ENCODE measurements at regions not wholly inside any gene's neighbourhood (a gene's known extent, or its start where the extent isn't known, plus 50 kb on each side); places are given as distances from the start of the nearest gene placed in this dataset.

DNA sequence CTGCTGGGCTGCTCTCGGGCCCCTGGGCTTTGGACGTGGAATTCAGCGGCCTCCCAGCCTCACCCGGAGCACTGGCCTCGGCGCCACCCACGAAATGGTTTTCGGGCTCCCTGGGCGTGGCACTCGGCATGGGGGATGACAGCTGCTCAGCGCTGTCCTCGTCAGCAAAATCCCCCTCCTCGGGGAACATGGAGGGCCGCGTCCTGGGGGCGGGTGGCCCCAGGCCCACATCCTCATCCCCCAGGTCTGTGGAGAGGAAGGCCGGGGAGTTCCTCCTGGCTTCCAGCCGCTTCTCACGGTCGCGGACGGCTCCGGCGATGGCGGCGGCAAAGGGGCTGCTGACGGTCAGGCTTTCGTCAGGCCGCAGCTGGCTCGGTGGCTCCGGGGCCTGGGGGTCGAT, 88.4 kb downstream of the CTTN start:
- no peak for DNase-seq (ENCODE audit: low read depth in 2 of 2)

DNA sequence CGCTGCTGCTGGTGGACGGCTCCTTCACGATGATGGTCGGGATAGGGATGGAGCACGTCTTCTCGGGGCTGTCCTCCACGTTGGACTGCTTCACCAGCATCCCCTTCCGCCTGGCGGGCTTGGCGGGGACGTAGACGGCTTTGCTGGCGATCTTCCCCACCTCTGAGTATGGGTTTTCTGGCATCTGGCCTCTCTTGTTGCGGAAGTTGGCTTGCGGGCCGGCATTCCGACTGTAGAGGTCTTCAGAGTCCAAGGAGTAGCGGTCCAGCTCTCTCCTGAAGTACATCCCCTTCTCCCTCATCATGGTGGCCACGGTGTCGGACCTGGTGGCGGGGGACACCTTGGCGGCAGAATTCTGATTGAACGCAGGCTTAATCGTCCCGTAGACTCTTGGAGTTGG, 88.8 kb downstream of the CTTN start:
- DNase-seq (ENCODE audit: low read depth in 2 of 2): no peak

DNA sequence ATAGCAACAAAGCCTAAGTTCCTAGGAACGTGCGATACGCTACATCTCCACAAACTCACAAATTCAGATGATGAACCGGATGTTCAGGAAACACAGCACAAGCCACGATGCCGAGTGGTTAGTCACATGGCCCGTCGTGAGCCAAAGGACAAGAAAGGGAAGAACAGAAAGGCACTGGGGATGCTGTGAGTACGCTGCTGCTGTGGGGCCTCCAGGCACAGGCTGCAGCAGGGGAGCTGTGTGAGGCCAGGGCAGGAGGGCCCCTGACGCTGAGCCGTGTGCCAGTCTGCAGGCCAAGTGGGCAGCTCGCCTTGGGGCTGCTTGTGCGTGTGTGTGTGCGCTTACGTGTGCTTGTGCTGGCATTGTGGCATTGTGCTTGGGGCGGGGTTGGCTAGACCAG, 89.4 kb downstream of the CTTN start:
- no peak for DNase-seq (ENCODE audit: low read depth in 2 of 2)

DNA sequence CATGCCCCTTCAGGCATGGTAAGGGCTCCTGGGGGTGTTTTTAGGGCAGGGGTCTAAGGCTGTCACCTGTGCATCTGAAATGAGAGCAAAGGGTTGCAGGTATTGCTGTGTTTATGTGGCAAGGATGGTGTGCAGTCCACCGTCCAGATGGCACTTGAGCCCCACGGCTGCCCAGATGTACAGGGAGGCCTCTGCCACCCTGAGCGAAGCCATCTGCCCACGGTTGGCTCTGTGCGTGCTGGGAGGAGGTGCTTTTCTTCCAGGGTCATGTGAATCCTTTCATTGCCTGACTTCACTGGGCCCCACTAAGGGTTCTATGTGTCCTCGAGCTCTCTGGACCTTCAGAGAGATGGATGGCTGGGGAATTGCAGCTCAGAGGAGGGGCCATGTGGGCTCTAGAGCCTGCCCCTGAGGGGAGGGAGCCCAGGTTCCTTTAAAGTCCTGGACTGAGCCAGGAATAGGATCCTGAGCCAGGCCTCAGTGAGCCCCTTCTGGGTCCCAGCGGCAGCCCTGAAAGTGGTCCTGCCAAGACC, 89.9 kb downstream of the CTTN start:
- DNase-seq (ENCODE audit: low read depth in 2 of 2): no peak

DNA sequence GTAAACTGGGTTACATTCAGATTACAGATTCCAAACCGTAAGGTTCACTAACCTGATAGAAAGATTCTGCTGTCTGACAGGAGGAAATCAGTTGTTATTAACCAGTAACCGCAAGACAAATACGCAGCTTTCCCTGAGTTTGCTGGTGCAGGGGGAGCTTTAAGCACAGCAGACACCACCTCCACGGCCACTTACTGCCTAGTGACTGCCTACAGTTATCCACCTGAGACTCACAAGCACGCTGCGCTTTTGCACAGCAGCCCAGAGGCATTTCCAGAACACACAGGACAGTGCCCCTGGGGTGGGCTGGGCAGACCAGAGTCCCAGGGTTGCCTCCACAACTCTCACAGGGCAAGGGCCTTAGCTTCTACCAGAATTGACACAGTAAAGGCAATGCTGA, 90.9 kb downstream of the CTTN start:
- no peak for DNase-seq (ENCODE audit: low read depth in 2 of 2)

DNA sequence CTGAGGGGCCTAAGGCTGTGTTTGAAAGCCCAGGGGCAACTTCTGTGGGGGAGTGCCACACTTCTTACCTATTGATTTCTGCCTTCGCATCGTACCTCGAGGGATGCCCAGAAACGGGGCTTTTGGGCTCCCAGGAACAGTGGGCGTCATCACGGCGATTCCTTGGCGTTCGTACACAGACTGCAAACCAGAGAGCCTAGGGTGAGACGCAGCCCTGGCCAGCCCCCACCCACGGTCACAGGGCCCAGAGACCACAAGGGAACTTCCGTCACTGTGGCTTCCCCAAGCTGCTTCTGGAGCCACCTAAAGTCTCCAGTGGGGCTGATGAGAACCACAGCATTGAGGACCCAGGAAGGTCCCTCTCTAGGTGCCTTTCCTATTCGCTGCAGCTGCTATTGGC, 91.9 kb downstream of the CTTN start:
- DNase-seq (ENCODE audit: low read depth in 2 of 2): peak; percentile 7 to 34

DNA sequence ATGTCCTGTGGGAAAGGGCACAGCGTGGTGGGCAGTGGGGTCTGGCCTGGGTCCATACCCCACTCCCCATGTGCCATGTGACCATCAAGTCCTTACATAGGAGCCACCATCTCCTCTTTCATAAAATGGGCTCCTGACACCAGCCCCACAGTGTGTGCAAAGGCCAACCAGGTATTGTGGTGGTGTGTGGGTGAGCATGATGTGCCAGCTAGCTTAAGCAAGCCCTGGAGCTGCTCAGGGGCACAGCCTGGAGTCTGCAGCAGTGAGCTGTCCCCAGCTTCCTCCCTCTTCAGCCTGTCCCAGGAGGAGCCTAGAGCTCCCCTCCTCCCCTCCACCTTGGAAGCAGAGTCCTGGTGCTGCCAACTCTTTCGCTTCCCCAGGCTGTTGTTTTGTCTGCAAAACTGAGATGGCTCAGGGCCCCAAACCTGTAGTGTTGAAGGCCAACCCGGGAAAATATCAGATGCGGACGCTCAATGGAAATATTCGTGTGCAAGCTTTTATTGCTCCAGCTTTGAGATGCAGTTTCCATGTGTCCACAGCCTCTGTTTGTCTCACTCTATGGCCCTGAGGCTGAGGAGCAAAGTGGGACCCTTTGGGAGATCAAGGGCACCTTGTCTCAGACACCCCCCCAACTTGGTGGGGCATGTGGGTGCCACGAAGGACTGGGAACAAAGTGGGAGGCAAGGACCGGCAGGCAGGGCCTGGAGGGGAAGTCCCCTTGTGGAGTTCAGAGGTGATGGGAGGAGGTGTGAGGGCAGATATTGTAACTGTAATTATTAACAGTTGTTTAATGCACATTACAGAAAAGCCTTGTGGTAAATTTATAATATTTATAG, 92.6 kb downstream of the CTTN start:
- DNase-seq (ENCODE audit: low read depth in 2 of 2): no peak

DNA sequence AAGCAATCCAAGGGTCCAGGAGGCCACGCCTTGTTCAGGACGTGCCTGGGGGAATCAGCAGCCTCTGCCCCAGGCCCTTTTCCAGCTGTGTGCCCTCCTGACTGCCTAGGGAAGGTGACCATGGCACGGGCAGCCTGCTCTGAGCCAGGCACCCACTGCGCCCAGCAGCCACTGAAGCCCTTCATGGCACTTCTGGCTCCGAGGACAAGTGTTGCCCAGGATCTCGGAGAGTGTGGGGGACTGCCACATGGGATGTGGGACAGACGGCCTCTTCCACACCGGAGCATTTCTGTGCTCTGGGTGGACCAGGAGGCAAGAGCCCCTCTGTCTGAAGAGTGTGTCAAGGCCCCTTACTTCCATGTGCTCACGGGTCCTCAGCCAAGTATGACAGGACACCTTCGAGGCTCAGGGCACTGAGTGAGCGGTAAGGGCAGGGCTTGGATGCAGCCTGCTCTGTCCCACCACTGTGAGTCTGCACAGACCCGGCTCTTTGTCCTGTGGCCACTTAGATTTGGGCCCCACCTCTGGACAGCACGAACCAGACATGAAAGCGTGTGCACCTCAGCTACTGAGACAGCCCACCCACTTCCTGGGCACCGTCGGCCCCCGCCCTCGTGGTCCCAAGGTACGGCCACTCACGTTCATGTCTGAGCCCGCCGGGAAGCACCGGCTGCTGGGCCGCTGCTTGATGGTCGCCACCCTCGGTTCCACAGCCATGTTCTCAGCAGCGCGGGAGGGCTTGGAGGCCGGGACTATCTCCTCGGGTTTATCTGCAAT, 93.6 kb downstream of the CTTN start:
- no peak for DNase-seq (ENCODE audit: low read depth in 2 of 2)

DNA sequence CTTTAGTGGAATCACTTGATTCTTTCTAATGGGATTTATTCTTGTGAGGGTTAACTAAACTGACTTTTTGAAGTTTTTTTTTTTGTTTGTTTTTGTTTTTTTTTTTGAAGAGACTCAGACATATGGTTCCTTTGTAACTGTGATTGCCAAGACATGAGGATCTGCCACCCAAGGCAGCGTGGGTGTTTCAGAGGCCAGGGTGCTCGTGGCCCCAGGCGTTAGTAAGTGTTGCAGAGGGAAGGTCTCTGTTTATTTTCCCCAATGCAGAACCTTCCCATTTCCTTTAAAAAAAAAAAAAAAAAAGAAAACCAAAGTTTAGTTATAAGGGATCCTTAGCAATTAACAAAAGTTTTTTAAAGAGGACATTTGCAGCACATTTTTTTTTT, 94.8 kb downstream of the CTTN start:
- no peak for DNase-seq (ENCODE audit: low read depth in 2 of 2)

DNA sequence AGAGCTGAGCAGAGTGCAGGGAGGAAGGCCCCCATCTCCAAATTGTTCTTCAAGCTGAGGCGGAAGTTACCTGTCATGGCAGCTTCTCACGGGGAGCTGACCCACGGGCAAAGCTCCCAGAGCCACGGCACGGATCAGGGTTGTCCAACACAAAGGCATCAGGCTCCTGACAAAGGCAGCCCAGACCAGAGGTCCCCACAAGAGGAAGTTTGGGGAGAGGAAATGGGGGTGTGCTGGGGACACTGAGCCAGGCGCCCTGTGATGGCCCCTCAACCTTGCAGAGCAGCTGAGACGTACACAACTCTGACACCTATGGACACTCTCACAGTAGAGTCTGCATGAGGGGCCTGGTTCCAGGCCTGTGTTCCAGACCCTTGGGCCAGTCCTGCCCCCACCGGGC, 95.6 kb downstream of the CTTN start:
- no peak for DNase-seq (ENCODE audit: low read depth in 2 of 2)

DNA sequence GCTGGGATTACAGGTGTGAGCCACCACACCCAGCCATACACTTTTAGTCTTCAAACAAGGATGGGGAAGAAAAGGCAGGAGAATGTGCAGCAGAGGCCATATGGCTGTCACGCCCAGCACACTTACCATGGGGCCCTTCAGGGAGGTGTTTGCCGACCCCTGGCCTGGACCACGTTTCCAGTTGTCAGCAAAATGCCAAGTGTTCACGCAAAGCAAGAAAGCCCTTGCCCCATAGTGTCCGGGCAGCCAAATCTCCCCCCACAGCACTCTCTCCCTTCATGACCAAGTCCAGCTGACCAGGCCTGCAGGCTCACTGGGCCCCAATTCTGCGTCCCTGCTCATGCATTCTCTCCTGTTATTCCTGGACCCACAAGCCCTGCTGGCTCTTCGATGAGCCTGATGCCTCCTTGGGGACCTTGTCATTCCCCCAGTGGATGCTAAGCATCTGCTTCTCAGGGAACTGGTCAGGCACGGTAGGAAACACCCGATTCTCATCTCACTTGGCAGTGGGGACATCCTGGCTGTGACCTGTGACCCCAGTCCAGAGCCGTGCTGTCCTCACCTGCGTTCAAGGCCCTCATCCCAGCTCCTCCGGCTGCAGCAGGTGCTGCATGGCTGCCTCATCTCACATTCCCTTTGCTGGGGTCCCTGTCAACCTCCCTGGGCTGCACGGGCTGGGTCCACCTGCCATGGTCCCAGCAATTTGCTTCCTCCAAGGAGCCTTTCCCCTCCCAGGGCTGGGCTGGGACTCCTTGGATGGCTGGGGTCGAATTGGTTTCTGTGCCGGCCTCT, 96.4 kb downstream of the CTTN start:
- DNase-seq (ENCODE audit: low read depth in 2 of 2): no peak

DNA sequence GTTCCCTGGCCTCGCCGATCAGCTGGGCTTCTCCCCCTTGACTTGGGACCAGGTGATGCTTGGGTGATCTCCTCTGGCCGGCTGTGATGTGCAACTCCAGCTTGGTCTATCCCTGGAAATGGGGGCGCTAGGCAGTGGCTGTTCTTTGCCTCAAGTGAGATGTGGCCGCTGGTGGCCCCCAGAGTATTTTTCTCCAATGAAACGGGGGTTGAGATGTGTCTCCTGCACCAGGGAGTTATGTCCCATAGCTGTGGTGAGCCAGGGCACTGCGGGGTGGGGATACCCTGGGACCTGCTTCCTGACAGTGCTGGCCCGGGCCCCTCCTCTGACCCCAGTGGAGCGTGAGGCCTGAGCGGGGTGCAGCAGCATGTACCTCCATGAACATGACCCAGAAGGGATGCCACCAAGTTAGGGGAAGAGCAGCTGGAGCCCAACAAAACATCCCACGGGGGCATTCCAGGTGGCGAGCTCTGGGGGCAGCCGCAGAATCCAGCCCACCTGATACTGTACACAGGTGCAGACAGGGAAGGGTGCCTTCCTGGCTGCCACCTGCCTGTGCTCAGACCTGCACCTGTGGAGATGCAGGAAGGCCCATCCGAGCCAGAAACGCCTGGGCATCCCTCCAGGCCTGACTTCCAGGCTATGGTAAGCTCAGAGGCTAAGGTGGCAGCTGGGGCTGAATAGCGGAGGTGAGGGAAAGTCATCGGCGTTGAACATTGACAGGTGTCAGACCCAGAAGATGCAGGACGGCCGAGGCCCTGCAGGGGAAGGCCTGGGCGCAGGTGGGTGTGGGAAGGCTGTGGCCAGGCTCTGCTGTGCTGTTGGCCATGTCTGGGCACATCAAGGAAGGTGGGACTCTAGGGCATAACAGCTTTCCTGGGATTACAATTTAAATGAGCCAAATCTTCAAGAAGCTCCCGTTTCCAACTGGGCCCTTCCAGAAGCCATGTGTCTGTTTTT, 97.3 kb downstream of the CTTN start:
- DNase-seq (ENCODE audit: low read depth in 2 of 2): no peak

DNA sequence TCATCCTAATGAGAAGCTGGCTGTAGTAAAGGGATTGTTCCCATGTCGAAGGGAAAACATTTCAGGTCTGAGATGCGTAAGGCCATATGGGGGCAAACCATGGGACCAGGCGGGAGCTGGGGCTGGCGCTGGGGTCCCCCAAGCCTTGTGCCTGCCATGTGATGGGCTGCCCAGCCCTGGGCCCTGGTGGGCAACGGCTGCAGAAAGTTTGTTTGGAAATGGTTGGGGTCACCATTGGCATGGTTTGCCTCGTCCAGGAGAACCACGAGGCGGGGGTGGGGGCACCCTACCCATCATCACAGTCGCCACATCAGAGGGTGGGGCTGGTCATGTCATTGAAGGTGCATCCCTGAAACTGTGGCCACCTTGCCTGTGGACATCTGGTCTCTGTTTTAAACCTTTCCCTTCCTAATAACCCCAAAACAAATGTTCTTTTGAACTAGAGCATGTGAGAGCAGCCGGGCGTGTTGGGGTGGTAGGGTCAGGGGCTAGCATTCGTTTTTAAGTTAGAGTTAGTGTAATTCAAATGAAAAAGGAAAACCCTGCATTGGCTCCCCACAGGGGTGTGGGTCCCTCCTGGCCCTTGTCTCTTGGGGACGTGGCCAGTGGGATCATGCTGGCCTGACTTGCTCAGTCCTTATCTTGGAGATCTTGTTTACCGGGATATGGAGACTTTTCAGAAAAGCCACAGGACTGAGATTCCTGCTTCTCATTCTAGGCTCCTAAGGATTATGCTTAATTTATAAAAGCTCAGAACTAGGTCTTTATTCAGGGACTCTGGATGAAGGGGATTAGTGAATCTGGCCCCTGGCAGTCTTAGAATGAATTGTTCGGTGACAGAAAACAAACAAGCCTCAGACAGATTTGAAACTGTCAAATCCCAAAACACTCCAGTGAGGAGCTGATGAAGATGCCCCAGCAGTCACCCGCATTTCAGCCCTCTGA, 98.5 kb downstream of the CTTN start:
- no peak for DNase-seq (ENCODE audit: low read depth in 2 of 2)

DNA sequence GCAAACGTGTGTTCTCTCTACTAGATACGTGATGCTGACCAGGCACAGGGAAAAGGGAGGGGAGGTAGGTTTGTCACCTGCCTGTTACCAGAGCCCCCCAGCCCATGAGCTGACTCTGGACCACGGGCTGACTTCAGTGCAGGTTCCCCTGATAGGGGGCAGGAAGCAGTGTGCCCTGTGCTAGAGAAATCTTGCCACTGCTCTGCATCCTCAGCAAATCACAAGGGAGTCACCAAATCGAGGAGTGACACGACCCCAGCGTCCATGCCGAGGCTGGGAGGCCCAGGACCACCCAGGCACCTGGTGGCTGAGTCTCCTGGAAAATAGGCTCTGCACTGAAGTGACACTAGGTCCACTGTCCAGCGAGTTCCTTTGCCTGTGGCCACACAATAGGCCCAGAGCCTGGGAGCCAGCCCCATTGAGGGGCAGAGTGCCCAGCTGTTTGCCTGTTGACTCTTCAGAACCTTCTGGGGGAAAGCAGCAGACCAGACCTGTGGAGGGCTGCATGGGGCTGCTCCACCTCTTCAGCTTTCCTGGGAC, 99.3 kb downstream of the CTTN start:
- DNase-seq (ENCODE audit: low read depth in 2 of 2): no peak

DNA sequence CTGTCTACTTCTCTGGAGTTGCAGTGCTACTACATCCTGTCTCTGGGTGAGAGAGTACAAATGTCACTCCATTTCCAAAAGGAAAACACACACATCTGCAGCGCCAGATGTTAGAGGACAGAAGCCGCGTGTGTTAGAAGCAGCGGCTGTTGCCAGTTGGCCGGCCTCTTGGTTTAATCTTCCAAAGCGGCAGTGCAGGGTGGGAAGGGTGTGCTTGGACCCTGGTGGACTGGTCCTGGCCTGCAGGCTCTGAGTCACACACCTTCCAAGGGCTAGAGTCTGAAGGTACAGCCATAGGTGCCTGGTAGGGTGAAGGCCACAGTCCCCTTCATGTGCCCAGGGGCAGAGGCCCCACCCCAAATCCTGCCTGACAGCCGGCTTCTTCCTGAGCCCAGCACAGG, 99.8 kb downstream of the CTTN start:
- DNase-seq (ENCODE audit: low read depth in 2 of 2): no peak

DNA sequence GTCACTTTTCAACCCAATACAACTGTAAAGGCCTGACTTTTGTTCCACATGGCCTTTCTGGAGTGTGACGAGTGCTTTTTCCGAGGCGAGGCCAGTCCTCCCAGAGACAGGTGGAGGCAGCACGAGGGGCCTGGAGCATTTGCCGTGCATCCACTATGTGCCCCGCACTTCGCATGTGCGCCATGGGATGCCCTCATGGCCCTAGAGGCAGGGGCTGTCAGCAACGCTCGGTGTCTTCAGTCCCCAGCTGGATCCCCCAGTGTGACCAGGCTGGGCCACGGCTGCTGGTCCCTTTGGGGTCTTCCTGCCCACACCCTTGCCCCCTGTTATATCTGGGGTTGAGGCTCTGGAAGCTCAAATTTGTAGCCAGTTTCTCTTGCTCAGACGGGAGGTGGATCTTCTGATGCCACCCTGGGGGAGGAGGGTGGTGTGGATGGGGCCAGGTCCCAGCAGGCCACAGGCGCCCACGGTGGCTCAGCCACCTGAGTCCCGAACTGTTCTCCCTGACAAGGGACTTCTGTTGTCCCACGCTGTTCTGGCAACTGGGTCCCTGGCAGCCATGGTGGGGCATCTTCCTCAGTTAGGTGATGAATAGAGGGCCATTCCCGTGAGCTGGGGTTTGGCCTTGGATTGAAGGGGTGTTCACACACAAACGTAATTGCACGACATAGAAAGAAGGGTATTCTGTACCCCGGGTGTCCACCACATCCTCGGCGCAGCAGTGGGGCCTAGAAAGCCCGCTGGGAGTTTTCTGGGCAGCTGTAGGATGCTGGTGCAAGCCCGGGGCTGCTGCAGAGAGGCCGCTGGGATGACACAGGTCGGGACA, 100.9 kb downstream of the CTTN start:
- no peak for DNase-seq (ENCODE audit: low read depth in 2 of 2)

DNA sequence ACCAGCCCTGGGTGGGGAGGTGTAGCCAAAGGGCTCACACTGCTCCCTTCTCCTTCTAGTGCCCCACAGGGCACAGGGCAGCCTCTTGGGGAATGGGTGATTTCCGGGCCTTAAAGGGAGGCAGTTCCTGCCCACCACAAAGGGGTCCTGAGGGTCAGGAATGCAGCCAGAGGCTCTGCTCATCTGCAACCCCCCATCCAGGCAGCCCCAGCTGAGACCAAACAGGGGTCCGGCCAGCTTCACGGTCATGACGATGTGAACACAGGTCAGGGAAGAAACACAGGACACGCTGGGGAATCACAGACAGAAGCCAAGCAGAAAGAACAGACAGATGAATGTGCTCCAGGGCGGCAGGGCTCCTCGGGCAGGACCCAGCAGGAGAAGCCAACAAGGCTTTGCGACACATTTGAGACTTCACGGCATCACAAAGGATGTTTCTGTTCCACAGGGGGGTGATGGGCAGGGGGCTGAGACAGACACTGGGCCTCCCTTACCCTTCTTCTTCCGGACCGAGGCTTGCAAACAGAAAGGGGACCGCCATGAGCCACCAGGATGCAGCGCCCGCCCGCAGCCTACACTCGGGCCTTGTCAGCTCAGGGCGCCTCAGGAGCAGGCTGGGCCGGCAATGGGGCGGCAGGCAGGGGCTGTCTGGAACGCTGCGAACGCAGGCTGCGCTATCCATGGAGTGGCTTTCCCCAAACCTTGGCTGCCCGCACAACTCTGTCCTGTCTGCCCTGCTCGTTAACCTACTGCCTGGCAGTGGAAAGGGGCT, 101.9 kb downstream of the CTTN start:
- no peak for DNase-seq (ENCODE audit: low read depth in 2 of 2)
